ENCODE measurements at regions not wholly inside any gene's neighbourhood (a gene's known extent, or its start where the extent isn't known, plus 50 kb on each side); places are given as distances from the start of the nearest gene placed in this dataset.
"Not testable (repeated sequence)": the region's sequence is repeated elsewhere in the genome, so short reads cannot be mapped to it uniquely, and the experiment has no call there.

DNA sequence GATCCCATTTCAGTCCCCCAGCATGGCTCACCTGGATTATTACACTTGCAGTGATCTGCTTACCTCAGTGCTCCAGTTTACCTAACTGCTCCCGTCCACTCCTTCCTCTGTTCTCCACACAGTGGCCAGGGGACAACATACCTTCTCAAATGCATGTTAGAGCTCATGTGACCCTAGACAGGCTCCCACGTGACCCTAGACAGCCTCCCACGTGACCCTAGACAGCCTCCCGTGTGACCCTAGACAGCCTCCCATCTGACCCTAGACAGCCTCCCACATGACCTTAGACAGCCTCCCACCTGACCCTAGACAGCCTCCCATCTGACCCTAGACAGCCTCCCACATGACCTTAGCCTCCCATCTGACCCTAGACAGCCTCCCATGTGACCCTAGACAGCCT is 226.0 kb upstream of the TMEM132C start:
- H2AFZ ChIP-seq (ENCODE audit: control insufficient read depth, low read depth, low read length): no peak overlapping the region
- in situ Hi-C loops (cut with MboI): no loop called here
- no peak overlapping the region for H3K27ac ChIP-seq (ENCODE audit: control insufficient read depth, insufficient read depth)
- WGBS (ENCODE audit: insufficient coverage, insufficient replicate concordance, low lambda C conversion rate, missing lambda C conversion rate): 40% methylated on average over 4 of the region's 4 CpGs
- DNase-seq (ENCODE audit: low read depth, low spot score) (no peak), FAIRE-seq (no peak), ATAC-seq (no peak)
- RAD21 ChIA-PET (ENCODE audit: unreplicated experiment): no interaction called here
- BruUV-seq (replicated peaks): no TSS peak
- no peaks in the 10 kb centered on the region for H4K20me1 ChIP-seq (ENCODE audit: control insufficient read depth, insufficient read depth)
- no peak overlapping the region for H3K9ac ChIP-seq (ENCODE audit: control insufficient read depth, insufficient read depth, low read length)
- CTCF ChIA-PET: interaction anchor here (0.6 kb wide), 1 partner anchor 502 kb away, joined by 3 read pairs; no protein-coding TSS in a partner anchor
- TF ChIP-seq SREBF2 (IDR thresholded peaks at IDR 0.05; ENCODE audit: low read length): no peak
- no peak for TF ChIP-seq SP1 (IDR thresholded peaks at IDR 0.05; ENCODE audit: low read depth, low read length)
- TF ChIP-seq, protein P1, sequence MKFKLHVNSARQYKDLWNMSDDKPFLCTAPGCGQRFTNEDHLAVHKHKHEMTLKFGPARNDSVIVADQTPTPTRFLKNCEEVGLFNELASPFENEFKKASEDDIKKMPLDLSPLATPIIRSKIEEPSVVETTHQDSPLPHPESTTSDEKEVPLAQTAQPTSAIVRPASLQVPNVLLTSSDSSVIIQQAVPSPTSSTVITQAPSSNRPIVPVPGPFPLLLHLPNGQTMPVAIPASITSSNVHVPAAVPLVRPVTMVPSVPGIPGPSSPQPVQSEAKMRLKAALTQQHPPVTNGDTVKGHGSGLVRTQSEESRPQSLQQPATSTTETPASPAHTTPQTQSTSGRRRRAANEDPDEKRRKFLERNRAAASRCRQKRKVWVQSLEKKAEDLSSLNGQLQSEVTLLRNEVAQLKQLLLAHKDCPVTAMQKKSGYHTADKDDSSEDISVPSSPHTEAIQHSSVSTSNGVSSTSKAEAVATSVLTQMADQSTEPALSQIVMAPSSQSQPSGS (IDR thresholded peaks at IDR 0.05; ENCODE audit: low read length): no peak
- TF ChIP-seq, protein P2, sequence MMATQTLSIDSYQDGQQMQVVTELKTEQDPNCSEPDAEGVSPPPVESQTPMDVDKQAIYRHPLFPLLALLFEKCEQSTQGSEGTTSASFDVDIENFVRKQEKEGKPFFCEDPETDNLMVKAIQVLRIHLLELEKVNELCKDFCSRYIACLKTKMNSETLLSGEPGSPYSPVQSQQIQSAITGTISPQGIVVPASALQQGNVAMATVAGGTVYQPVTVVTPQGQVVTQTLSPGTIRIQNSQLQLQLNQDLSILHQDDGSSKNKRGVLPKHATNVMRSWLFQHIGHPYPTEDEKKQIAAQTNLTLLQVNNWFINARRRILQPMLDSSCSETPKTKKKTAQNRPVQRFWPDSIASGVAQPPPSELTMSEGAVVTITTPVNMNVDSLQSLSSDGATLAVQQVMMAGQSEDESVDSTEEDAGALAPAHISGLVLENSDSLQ (IDR thresholded peaks at IDR 0.05): no peak
- TF ChIP-seq, protein P3, sequence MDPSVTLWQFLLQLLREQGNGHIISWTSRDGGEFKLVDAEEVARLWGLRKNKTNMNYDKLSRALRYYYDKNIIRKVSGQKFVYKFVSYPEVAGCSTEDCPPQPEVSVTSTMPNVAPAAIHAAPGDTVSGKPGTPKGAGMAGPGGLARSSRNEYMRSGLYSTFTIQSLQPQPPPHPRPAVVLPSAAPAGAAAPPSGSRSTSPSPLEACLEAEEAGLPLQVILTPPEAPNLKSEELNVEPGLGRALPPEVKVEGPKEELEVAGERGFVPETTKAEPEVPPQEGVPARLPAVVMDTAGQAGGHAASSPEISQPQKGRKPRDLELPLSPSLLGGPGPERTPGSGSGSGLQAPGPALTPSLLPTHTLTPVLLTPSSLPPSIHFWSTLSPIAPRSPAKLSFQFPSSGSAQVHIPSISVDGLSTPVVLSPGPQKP (IDR thresholded peaks at IDR 0.05; ENCODE audit: low read depth, low read length): no peak
- H3K4me1 ChIP-seq (ENCODE audit: control insufficient read depth, insufficient read depth, low read length): no peaks in the 10 kb centered on the region
- intact Hi-C loops (cut with micrococcal nuclease; ENCODE audit: unreplicated experiment): no loop called here
- H3K4me2 ChIP-seq (ENCODE audit: control insufficient read depth, insufficient read depth): no peak overlapping the region
- no peaks in the 10 kb centered on the region for H3K27me3 ChIP-seq (replicated peaks in 1 of 2; ENCODE audit: control insufficient read depth in 2 of 2, insufficient read depth in 2 of 2, low read length in 1 of 2)
- no peaks in the 10 kb centered on the region; the same call in 2 of the 3 replicates for H3K9me3 ChIP-seq (replicated peaks; ENCODE audit: control insufficient read depth, insufficient read depth, low read length)
- H3K79me2 ChIP-seq (ENCODE audit: control insufficient read depth, insufficient read depth, low read length): no peaks in the 10 kb centered on the region
- POLR2A ChIA-PET: no interaction called here
- no peak overlapping the region for H3K4me3 ChIP-seq
- no peaks in the 10 kb centered on the region for H3K36me3 ChIP-seq (ENCODE audit: control insufficient read depth in 2 of 2, insufficient read depth in 2 of 2, low read length in 1 of 2)
- SMC1A ChIA-PET (ENCODE audit: uncharacterized antibody, unreplicated experiment): no interaction called here

DNA sequence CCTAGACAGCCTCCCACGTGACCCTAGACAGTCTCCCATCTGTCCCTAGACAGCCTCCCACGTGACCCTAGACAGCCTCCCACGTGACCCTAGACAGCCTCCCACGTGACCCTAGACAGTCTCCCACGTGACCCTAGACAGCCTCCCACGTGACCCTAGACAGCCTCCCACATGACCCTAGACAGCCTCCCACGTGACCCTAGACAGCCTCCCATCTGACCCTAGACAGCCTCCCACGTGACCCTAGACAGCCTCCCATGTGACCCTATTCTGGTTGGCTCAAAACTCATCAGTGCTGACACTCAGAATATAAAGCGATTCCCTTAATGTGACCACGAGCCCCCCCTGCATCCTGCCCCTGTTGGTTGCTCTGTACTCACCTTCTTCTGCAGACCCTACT is 224.7 kb upstream of the TMEM132C start:
- in situ Hi-C loops (cut with MboI); DNase-seq (ENCODE audit: low read depth, low spot score); ATAC-seq; CTCF ChIA-PET; H3K79me2 ChIP-seq (ENCODE audit: control insufficient read depth, insufficient read depth, low read length); SMC1A ChIA-PET (ENCODE audit: uncharacterized antibody, unreplicated experiment); H3K4me1 ChIP-seq (ENCODE audit: control insufficient read depth, insufficient read depth, low read length); RAD21 ChIA-PET (ENCODE audit: unreplicated experiment); FAIRE-seq; H3K4me2 ChIP-seq (ENCODE audit: control insufficient read depth, insufficient read depth); H3K9ac ChIP-seq (ENCODE audit: control insufficient read depth, insufficient read depth, low read length); intact Hi-C loops (cut with micrococcal nuclease; ENCODE audit: unreplicated experiment); H2AFZ ChIP-seq (ENCODE audit: control insufficient read depth, low read depth, low read length); H3K36me3 ChIP-seq (ENCODE audit: control insufficient read depth in 2 of 2, insufficient read depth in 2 of 2, low read length in 1 of 2); BruUV-seq (replicated peaks); POLR2A ChIA-PET; H4K20me1 ChIP-seq (ENCODE audit: control insufficient read depth, insufficient read depth); H3K27ac ChIP-seq (ENCODE audit: control insufficient read depth, insufficient read depth); H3K4me3 ChIP-seq; H3K27me3 ChIP-seq (replicated peaks in 1 of 2; ENCODE audit: control insufficient read depth in 2 of 2, insufficient read depth in 2 of 2, low read length in 1 of 2); H3K9me3 ChIP-seq (replicated peaks; ENCODE audit: control insufficient read depth, insufficient read depth, low read length): not testable (repeated sequence)
- WGBS (ENCODE audit: insufficient coverage, insufficient replicate concordance, low lambda C conversion rate, missing lambda C conversion rate): 51% methylated on average over 10 of the region's 10 CpGs
